Loucy (cell line): ENCODE measurements at regions not wholly inside any gene's neighbourhood (a gene's known extent, or its start where the extent isn't known, plus 50 kb on each side); places are given as distances from the start of the nearest gene placed in this dataset.

ENCODE experiments used
- H2AFZ ChIP-seq: fragments of 200-600 bp; sonication (generic); 2 replicates; pipeline ENCODE4 v1.6.0; 2016; ENCODE audit warnings: antibody characterized with exemption, mild to moderate bottlenecking, low read length, moderate library complexity
- H3F3A ChIP-seq: fragments of 200-600 bp; 2 replicates; pipeline ENCODE4 v1.6.0; 2016; ENCODE audit warnings: antibody characterized with exemption, low read depth, mild to moderate bottlenecking
- H3K27me3 ChIP-seq: fragments of 200-600 bp; sonication (generic); 2 replicates; pipeline ENCODE4 v1.6.1; 2014; ENCODE audit warnings: low read length, mild to moderate bottlenecking; ENCODE audit not compliant: insufficient read depth, poor library complexity, severe bottlenecking
- H3K36me3 ChIP-seq: fragments of 200-600 bp; sonication (generic); 2 replicates; pipeline ENCODE4 v1.6.1; 2016; ENCODE audit warnings: low read length; ENCODE audit not compliant: insufficient read depth
- H3K4me1 ChIP-seq: fragments of 200-600 bp; sonication (generic); 2 replicates; pipeline ENCODE4 v1.5.1; 2014; ENCODE audit warnings: low read length, mild to moderate bottlenecking; ENCODE audit not compliant: insufficient read depth, poor library complexity, severe bottlenecking
- H3K4me2 ChIP-seq: fragments of 200-600 bp; sonication (generic); 2 replicates; pipeline ENCODE4 v1.6.0; 2014; ENCODE audit warnings: antibody characterized with exemption, low read length, low read depth, mild to moderate bottlenecking; ENCODE audit not compliant: poor library complexity, severe bottlenecking
- H3K4me3 ChIP-seq: fragments of 200-600 bp; sonication (generic); 2 replicates; pipeline ENCODE4 v1.5.1; 2014; ENCODE audit warnings: low read length, mild to moderate bottlenecking, mixed read lengths; ENCODE audit not compliant: poor library complexity, severe bottlenecking
- H3K79me2 ChIP-seq: fragments of 200-600 bp; sonication (generic); 2 replicates; pipeline ENCODE4 v1.6.1; 2014; ENCODE audit warnings: low read length; ENCODE audit not compliant: insufficient read depth
- H3K9ac ChIP-seq: fragments of 200-600 bp; sonication (generic); 2 replicates; pipeline ENCODE4 v1.6.0; 2014; ENCODE audit warnings: mild to moderate bottlenecking, low read depth, low read length, moderate library complexity; ENCODE audit not compliant: poor library complexity, severe bottlenecking
- H3K9me2 ChIP-seq: fragments of 200-600 bp; sonication (generic); replicated peaks from 2 replicates; pipeline ENCODE4 v1.6.1; 2016; ENCODE audit warnings: low read depth, low read length, mixed read lengths
- H3K9me3 ChIP-seq: fragments of 200-600 bp; sonication (generic); 2 replicates; pipeline ENCODE4 v1.6.1; 2014; ENCODE audit warnings: mild to moderate bottlenecking, antibody characterized with exemption, low read length, low read depth; ENCODE audit not compliant: insufficient read depth
- H4K20me1 ChIP-seq: fragments of 200-600 bp; sonication (generic); 2 replicates; pipeline ENCODE4 v1.6.0; 2014; ENCODE audit warnings: antibody characterized with exemption, low read length, mild to moderate bottlenecking; ENCODE audit not compliant: insufficient read depth, poor library complexity, severe bottlenecking
- CTCF ChIP-seq: fragments of 200-600 bp; sonication (generic); conservative IDR thresholded peaks from 2 replicates; pipeline ENCODE4 v1.5.1; 2014; ENCODE audit warnings: mild to moderate bottlenecking, antibody characterized with exemption, low read length
- EZH2phosphoT487 ChIP-seq: fragments of 200-600 bp; IDR thresholded peaks from 2 replicates; pipeline ENCODE4 v1.6.1; 2018; ENCODE audit warnings: antibody characterized with exemption, mild to moderate bottlenecking, moderate library complexity, borderline replicate concordance

GRCh38 chr2:12577091-12577490, 139.6 kb upstream of the TRIB2 start:
- Histone ChIP-seq H4K20me1 (no peaks in the 10 kb centered on the region), H3K9me3 (no peaks in the 10 kb centered on the region)

GRCh38 chr2:12577567-12578253, 139.0 kb upstream of the TRIB2 start:
- H3K4me1 ChIP-seq, result no peaks in the 10 kb centered on the region

More at GRCh38 chr2:12577091-12577490, 139.6 kb upstream of the TRIB2 start:
- Histone ChIP-seq H3K4me1 (no peaks in the 10 kb centered on the region), H2AFZ (no peak overlapping the region), H3K9ac (no peak overlapping the region), H3K36me3 (no peaks in the 10 kb centered on the region), H3F3A (no peaks in the 10 kb centered on the region), H3K9me2 (no peaks in the 10 kb centered on the region), H3K27me3 (no peaks in the 10 kb centered on the region), H3K4me3 (no peak overlapping the region), H3K4me2 (no peak overlapping the region), H3K79me2 (no peaks in the 10 kb centered on the region)
- TF ChIP-seq EZH2phosphoT487 (no peak), CTCF (no peak)

GRCh38 chr2:12579018-12579417, 137.7 kb upstream of the TRIB2 start:
- TF ChIP-seq CTCF, result no peak
- no peak for TF ChIP-seq EZH2phosphoT487
- no peak overlapping the region for H3K4me3 ChIP-seq
- H3K4me2 ChIP-seq, result no peak overlapping the region
- H2AFZ ChIP-seq, result no peak overlapping the region
- no peaks in the 10 kb centered on the region for H3K4me1 ChIP-seq
- H3K9me3 ChIP-seq, result no peaks in the 10 kb centered on the region
- no peaks in the 10 kb centered on the region for H3K79me2 ChIP-seq
- no peaks in the 10 kb centered on the region for H3K36me3 ChIP-seq
- H4K20me1 ChIP-seq, result no peaks in the 10 kb centered on the region
- H3F3A ChIP-seq, result no peaks in the 10 kb centered on the region
- no peaks in the 10 kb centered on the region for H3K9me2 ChIP-seq
- no peaks in the 10 kb centered on the region for H3K27me3 ChIP-seq
- no peak overlapping the region for H3K9ac ChIP-seq

More at GRCh38 chr2:12577567-12578253, 139.0 kb upstream of the TRIB2 start:
- H3K9ac ChIP-seq, result no peak overlapping the region
- H3K9me3 ChIP-seq, result no peaks in the 10 kb centered on the region
- no peak overlapping the region for H3K4me3 ChIP-seq
- no peaks in the 10 kb centered on the region for H3K9me2 ChIP-seq
- no peaks in the 10 kb centered on the region for H3F3A ChIP-seq
- no peaks in the 10 kb centered on the region for H4K20me1 ChIP-seq
- no peaks in the 10 kb centered on the region for H3K27me3 ChIP-seq
- H3K36me3 ChIP-seq, result no peaks in the 10 kb centered on the region
- no peaks in the 10 kb centered on the region for H3K79me2 ChIP-seq
- no peak overlapping the region for H3K4me2 ChIP-seq
- TF ChIP-seq EZH2phosphoT487, result no peak
- no peak for TF ChIP-seq CTCF
- H2AFZ ChIP-seq, result no peak overlapping the region
